CD4-positive, CD25-positive, alpha-beta regulatory T cell (primary cell): ENCODE measurements at regions not wholly inside any gene's neighbourhood (a gene's known extent, or its start where the extent isn't known, plus 50 kb on each side); places are given as distances from the start of the nearest gene placed in this dataset.
A peak's percentile ranks its signal among the peaks of the same experiment; 100 is the strongest.
"Not testable (repeated sequence)": the region's sequence is repeated elsewhere in the genome, so short reads cannot be mapped to it uniquely, and the experiment has no call there.

ENCODE experiments used
- ATAC-seq, 2 donors: fragments of 150-1000 bp; cut with Tn5 transposase; one replicate each; pipeline ENCODE4 v1.10.0; 2021; ENCODE audit warnings: low read depth in 2 of 2, moderate number of reproducible peaks in 2 of 2, moderate library complexity in 1 of 2
- DNase-seq, 3 donors: peaks; one replicate each; pipeline versions ENCODE4 v3.0.0 to v3.0.0-alpha.2; 2012 to 2022; ENCODE audit warnings: mixed read lengths in 1 of 3
- H3K27ac ChIP-seq: one replicate; pipeline ENCODE4 v1.7.0; 2013; ENCODE audit warnings: mild to moderate bottlenecking, low read length; ENCODE audit not compliant: insufficient read depth, poor library complexity, severe bottlenecking
- H3K27me3 ChIP-seq: one replicate; pipeline ENCODE4 v1.7.0; 2013; ENCODE audit warnings: low read length; ENCODE audit not compliant: control insufficient read depth, insufficient read depth
- H3K36me3 ChIP-seq: one replicate; pipeline ENCODE4 v1.7.0; 2013; ENCODE audit warnings: mild to moderate bottlenecking, low read length, moderate library complexity; ENCODE audit not compliant: control insufficient read depth, insufficient read depth
- H3K4me1 ChIP-seq: 2 replicates; pipeline ENCODE4 v1.7.0; 2013; ENCODE audit warnings: mild to moderate bottlenecking, low read length; ENCODE audit not compliant: insufficient read depth, control insufficient read depth, poor library complexity, severe bottlenecking
- H3K4me3 ChIP-seq: one replicate; pipeline ENCODE4 v1.7.0; 2013; ENCODE audit warnings: low read depth, mild to moderate bottlenecking, low read length, moderate library complexity
- H3K9me3 ChIP-seq, 2 experiments: 1 replicate in 1 of 2; 2 replicates in 1 of 2; pipeline ENCODE4 v1.7.0; 2013; ENCODE audit warnings: low read length in 2 of 2, mild to moderate bottlenecking in 1 of 2, moderate library complexity in 1 of 2; ENCODE audit not compliant: control insufficient read depth in 2 of 2
- H3K27ac Mint-ChIP-seq, 3 donors: one replicate each; pipeline ENCODE4 v1.8.0; 2020 to 2022; ENCODE audit warnings: mild to moderate bottlenecking in 3 of 3, mixed read lengths in 3 of 3, moderate library complexity in 2 of 3
- H3K27me3 Mint-ChIP-seq: one replicate; pipeline ENCODE4 v1.8.0; 2022; ENCODE audit warnings: mild to moderate bottlenecking, mixed read lengths
- H3K36me3 Mint-ChIP-seq: one replicate; pipeline ENCODE4 v1.8.0; 2020; ENCODE audit warnings: mixed read lengths
- H3K4me1 Mint-ChIP-seq, 4 donors: one replicate each; pipeline ENCODE4 v1.8.0; 2020 to 2022; ENCODE audit warnings: mixed read lengths in 4 of 4, mild to moderate bottlenecking in 1 of 4
- H3K4me3 Mint-ChIP-seq, 4 donors: one replicate each; pipeline ENCODE4 v1.8.0; 2020 to 2022; ENCODE audit warnings: mild to moderate bottlenecking in 4 of 4, mixed read lengths in 4 of 4, moderate library complexity in 3 of 4
- H3K9me3 Mint-ChIP-seq, 7 donors: one replicate each; pipeline ENCODE4 v1.8.0; 2020 to 2022; ENCODE audit warnings: mixed read lengths in 7 of 7, mild to moderate bottlenecking in 3 of 7, moderate library complexity in 2 of 7

DNA sequence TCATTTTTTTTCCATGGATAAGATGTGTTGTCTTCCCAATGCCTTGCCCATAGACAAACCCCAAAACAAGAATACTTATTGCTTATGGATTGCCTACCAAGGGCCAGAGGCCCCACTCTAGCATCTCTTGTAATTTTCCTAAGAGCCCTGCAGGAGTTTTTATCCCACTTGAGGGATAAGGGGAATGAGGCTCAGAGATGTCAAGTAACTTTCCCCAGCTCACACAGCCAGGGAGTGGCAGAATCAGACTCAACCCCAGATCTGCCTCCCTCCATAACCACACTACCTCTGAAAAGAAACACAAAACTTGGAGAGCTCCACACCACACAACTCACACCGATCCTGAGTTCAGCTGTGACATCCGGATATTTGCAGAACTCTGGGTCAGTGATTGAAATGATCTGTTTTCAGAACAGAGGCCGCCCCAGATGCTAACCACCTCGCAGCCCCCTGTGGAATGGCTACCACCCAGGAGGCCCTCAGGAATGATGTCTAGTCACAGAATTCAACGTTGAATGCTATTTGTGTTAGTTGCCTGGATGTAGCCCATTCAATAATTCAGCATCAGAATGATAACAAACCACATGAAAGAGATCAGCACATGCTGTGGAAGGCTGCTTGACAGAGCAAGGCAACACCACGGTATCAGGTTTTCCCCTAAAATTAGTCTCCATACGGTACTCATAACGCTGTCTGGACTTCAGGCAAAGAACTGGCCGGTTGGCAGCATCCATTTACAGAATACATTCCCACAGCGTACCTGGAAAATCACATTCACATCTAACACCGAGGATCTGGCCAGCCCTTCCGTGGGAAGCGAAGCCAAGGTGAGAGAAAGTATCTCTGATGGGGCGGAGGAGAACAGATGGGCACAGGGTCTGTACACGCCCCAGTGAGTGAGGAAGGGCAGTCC is 231.9 kb downstream of the TOMM20 start:
- ATAC-seq, result no peak
- DNase-seq, result no peak
- Mint-ChIP-seq H3K36me3 (no peaks in the 10 kb centered on the region), H3K4me3 (no peak overlapping the region), H3K27me3 (no peaks in the 10 kb centered on the region), H3K4me1 (peaks cover 0 to 13% (median 5%) of the 10 kb centered on the region in 4 donors), H3K27ac (peak overlapping the region in 1 of 3 donors; percentile 68), H3K9me3 (peaks cover 0 to 2% (median 0%) of the 10 kb centered on the region in 7 donors)
- H3K9me3 ChIP-seq, result no peaks in the 10 kb centered on the region
- H3K27ac ChIP-seq, result no peak overlapping the region
- H3K4me1 ChIP-seq, result no peaks in the 10 kb centered on the region
- H3K27me3 ChIP-seq, result no peaks in the 10 kb centered on the region
- no peak overlapping the region for H3K4me3 ChIP-seq
- no peaks in the 10 kb centered on the region for H3K36me3 ChIP-seq

DNA sequence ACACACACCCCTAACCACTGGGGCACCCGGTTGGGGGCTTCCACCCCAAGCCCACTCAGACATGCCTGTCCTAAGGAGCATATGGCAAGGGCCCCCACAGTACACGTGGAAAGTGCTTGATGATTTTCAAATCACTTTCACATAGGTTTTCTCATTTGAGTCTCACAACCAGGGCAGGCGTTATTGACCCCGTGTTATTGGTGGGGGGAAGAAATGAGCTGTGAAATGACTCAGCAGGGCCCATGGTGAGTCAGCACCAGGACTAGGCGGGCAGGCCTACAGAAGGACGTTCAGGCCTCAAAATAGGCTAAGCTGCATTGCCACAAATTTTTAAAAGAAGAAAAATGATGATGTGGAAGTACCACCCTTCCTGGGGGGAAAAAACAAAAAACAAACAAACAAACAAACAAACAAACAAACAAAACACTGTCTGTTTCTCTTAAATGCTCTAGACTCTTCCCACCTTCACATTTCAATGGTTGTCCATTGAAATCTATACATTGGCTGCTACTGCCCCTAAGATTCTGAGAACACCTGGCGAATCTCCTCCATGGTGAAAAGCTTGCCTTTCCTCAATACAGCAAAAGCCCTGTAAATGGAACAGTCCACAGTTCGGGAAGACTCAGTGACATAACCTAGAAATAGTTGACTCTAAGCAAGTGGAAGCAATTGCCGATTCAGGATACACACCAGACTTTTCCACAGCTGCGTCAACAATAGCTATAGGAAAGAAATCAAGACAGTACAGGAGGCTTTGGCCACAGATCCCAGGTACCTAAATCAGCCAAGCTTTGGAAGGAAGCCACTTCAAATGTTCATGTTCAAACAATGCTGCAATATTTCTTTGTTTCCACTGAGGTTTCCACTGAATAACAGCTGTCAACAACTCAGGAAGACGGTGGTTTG is 234.7 kb downstream of the TOMM20 start:
- Mint-ChIP-seq H3K4me1 (peaks cover 0 to 13% (median 5%) of the 10 kb centered on the region in 4 donors), H3K4me3 (no peak overlapping the region), H3K27ac (peak overlapping the region in 1 of 3 donors; percentile 69), H3K9me3 (no peaks in the 10 kb centered on the region), H3K27me3 (no peaks in the 10 kb centered on the region), H3K36me3 (no peaks in the 10 kb centered on the region)
- peak in 1 of 3 donors; percentile 34 for DNase-seq
- no peaks in the 10 kb centered on the region for H3K9me3 ChIP-seq
- H3K27me3 ChIP-seq, result no peaks in the 10 kb centered on the region
- no peak for ATAC-seq
- H3K4me3 ChIP-seq, result no peak overlapping the region
- H3K4me1 ChIP-seq, result no peaks in the 10 kb centered on the region
- no peak overlapping the region for H3K27ac ChIP-seq
- H3K36me3 ChIP-seq, result no peaks in the 10 kb centered on the region

DNA sequence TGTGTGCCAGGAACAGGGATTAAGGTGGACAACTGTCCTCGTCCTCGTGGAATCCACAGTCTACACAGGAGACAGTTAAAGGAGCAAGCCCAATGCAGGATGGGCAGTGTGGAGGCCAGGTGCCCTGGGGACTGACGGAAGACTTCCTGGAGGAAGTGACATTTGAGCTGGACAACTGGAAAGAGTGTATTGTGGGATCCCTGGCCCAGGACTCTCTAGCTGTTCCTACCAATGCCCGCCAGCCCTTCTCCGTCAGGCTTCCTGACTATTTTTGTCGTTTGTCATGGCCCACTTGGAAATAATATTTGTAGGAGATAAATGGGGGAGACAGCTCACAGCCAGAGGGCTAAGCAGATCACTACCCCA is 235.3 kb downstream of the TOMM20 start:
- Histone ChIP-seq H3K4me1 (no peaks in the 10 kb centered on the region), H3K4me3 (no peak overlapping the region), H3K27me3 (no peaks in the 10 kb centered on the region), H3K36me3 (no peaks in the 10 kb centered on the region), H3K9me3 (no peaks in the 10 kb centered on the region), H3K27ac (no peak overlapping the region)
- no peaks in the 10 kb centered on the region for H3K36me3 Mint-ChIP-seq
- no peaks in the 10 kb centered on the region for H3K27me3 Mint-ChIP-seq
- H3K4me3 Mint-ChIP-seq, result no peak overlapping the region
- no peaks in the 10 kb centered on the region for H3K9me3 Mint-ChIP-seq
- DNase-seq, result no peak
- peak overlapping the region in 1 of 3 donors; percentile 69 for H3K27ac Mint-ChIP-seq
- peaks cover 0 to 13% (median 5%) of the 10 kb centered on the region in 4 donors for H3K4me1 Mint-ChIP-seq
- no peak for ATAC-seq

DNA sequence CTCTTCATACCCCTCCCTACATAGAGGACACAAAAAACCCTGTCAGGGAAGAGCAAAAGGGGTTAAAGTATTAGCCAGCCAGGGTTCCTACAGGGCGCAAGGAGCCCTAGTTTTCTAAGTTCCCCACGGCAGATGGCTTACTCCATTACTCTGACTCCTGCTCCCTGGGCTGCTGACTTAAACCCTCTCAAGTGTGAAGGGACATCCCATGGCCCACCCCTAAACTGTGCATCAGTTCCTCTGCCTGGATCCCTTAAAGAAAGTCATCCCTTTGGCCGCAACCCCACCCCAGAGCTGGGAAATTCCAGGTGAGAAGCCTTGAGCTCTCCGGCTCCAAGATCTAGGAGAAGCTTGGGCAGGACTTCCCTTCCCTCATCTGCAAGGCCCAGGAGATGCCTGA is 236.0 kb downstream of the TOMM20 start:
- no peak overlapping the region for H3K27ac ChIP-seq
- Mint-ChIP-seq H3K4me3 (no peak overlapping the region), H3K27me3 (peaks cover under 1% of the 10 kb centered on the region), H3K36me3 (no peaks in the 10 kb centered on the region), H3K4me1 (peaks cover 0 to 13% (median 5%) of the 10 kb centered on the region in 4 donors), H3K27ac (no peak overlapping the region), H3K9me3 (peaks cover 0 to 2% (median 0%) of the 10 kb centered on the region in 7 donors)
- H3K4me3 ChIP-seq, result no peak overlapping the region
- H3K27me3 ChIP-seq, result no peaks in the 10 kb centered on the region
- ATAC-seq, result no peak
- no peaks in the 10 kb centered on the region for H3K36me3 ChIP-seq
- H3K9me3 ChIP-seq, result no peaks in the 10 kb centered on the region
- no peaks in the 10 kb centered on the region for H3K4me1 ChIP-seq
- no peak for DNase-seq

DNA sequence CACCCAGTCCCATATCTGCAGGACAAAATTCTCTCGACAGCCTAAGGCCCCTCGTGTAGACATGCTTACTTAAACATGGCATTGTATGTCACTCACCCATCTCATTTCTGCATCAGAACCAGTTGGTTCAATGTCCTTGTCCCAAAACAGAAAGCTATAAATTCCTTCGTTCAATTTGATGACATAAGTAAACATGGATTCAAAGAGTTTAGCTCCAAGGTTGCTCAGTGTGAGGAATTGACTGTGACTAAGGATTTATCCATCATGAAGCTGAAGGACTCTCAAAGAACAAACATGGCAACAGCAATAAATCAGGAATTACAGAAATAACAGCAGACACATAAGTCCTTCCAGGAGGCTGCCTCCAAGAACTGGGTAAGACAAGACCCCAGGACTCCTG is 237.2 kb downstream of the TOMM20 start:
- Mint-ChIP-seq H3K4me1 (peaks cover 0 to 21% (median 5%) of the 10 kb centered on the region in 4 donors), H3K27ac (no peak overlapping the region), H3K36me3 (no peaks in the 10 kb centered on the region), H3K9me3 (peaks cover 0 to 2% (median 0%) of the 10 kb centered on the region in 7 donors), H3K4me3 (no peak overlapping the region), H3K27me3 (peaks cover 4% of the 10 kb centered on the region)
- DNase-seq (no peak), ATAC-seq (no peak)
- Histone ChIP-seq H3K9me3 (no peaks in the 10 kb centered on the region), H3K27ac (no peak overlapping the region), H3K4me3 (no peak overlapping the region), H3K4me1 (no peaks in the 10 kb centered on the region), H3K27me3 (no peaks in the 10 kb centered on the region), H3K36me3 (no peaks in the 10 kb centered on the region)

DNA sequence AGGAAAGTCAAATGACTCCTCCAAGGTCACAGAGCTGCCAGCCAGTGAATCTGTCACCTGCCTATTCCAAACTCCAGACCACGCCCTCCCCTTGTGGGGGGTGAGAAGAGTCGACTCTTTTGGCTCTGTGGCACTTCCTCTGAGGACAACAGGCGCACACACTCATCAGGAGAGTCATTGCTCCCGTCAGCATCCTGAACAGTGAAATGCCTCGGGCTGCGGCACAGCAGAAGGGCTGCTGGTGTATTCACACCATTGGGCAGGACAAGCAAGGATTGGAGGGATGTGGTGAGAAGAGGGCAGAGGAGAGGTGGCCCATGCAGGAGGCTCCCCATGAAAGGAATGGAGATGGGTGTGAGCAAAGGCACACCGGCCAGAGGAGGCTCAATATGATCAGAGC is 239.0 kb downstream of the TOMM20 start:
- Mint-ChIP-seq H3K9me3 (peaks cover 0 to 3% (median 0%) of the 10 kb centered on the region in 7 donors), H3K4me1 (peaks cover 0 to 17% (median 7%) of the 10 kb centered on the region in 4 donors), H3K36me3 (no peaks in the 10 kb centered on the region), H3K27ac (no peak overlapping the region), H3K4me3 (no peak overlapping the region), H3K27me3 (peaks cover 4% of the 10 kb centered on the region)
- DNase-seq (no peak), ATAC-seq (no peak)
- no peak overlapping the region for H3K27ac ChIP-seq
- no peaks in the 10 kb centered on the region for H3K9me3 ChIP-seq
- H3K4me3 ChIP-seq, result no peak overlapping the region
- H3K4me1 ChIP-seq, result no peaks in the 10 kb centered on the region
- H3K36me3 ChIP-seq, result no peaks in the 10 kb centered on the region
- no peaks in the 10 kb centered on the region for H3K27me3 ChIP-seq

DNA sequence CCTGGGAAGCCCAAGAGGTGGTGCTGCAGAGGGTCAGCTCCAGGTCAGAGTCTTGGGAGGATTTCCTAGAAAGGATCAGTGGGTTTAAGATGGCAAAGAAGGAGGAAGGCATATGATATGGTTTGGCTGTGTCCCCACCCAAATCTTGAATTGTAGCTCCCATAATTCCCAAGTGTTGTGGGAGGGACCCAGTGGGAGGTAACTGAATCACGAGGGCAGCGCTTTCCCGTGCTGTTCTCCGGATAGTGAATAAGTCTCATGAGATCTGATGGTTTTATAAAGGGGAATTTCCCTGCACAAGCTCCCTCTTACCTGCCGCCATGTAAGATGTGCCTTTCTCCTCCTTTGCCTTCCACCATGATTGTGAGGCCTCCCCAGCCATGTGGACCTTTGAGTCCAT is 240.4 kb downstream of the TOMM20 start:
- H3K4me3 Mint-ChIP-seq, H3K36me3 ChIP-seq, H3K4me3 ChIP-seq, DNase-seq, ATAC-seq, H3K9me3 ChIP-seq, H3K27ac ChIP-seq, H3K9me3 Mint-ChIP-seq, H3K27me3 ChIP-seq, H3K36me3 Mint-ChIP-seq, H3K4me1 ChIP-seq: not testable (repeated sequence)
- peaks cover 12% of the 10 kb centered on the region for H3K27me3 Mint-ChIP-seq
- H3K27ac Mint-ChIP-seq, result peak overlapping the region in 1 of 3 donors; percentile 26
- peaks cover 0 to 11% (median 3%) of the 10 kb centered on the region in 4 donors for H3K4me1 Mint-ChIP-seq
